PFSK-1 (cell line): ENCODE measurements at regions not wholly inside any gene's neighbourhood (a gene's known extent, or its start where the extent isn't known, plus 50 kb on each side); places are given as distances from the start of the nearest gene placed in this dataset.

Experiments
- FOXP2 ChIP-seq: optimal IDR thresholded peaks from 2 replicates; pipeline ENCODE3; 2011; ENCODE audit warnings: borderline replicate concordance, control low read depth, inconsistent platforms; ENCODE audit not compliant: insufficient read depth; ENCODE audit errors: extremely low read length, extremely low read depth
- POLR2AphosphoS5 ChIP-seq: IDR thresholded peaks from 2 replicates; pipeline ENCODE4 v1.6.1; 2012; ENCODE audit warnings: low read depth, mild to moderate bottlenecking, control low read depth, low read length, moderate library complexity
- SIN3A ChIP-seq: IDR thresholded peaks from 2 replicates; pipeline ENCODE4 v1.6.1; 2012; ENCODE audit warnings: mild to moderate bottlenecking, low read length, moderate library complexity, borderline replicate concordance; ENCODE audit not compliant: insufficient read depth
- TAF1 ChIP-seq: IDR thresholded peaks from 2 replicates; pipeline ENCODE4 v1.6.1; 2012; ENCODE audit warnings: low read length, control low read depth, borderline replicate concordance; ENCODE audit not compliant: insufficient read depth
- TF ChIP-seq, protein P1 (sequence below), 2 experiments: IDR thresholded peaks; 2 replicates each; pipeline versions ENCODE4 v1.6.1 to v1.8.0; 2011 to 2012; ENCODE audit warnings: low read depth in 2 of 2, low read length in 2 of 2, control low read depth in 1 of 2, inconsistent platforms in 1 of 2, mild to moderate bottlenecking in 1 of 2, moderate library complexity in 1 of 2; ENCODE audit not compliant: insufficient read depth in 1 of 2

DNA sequence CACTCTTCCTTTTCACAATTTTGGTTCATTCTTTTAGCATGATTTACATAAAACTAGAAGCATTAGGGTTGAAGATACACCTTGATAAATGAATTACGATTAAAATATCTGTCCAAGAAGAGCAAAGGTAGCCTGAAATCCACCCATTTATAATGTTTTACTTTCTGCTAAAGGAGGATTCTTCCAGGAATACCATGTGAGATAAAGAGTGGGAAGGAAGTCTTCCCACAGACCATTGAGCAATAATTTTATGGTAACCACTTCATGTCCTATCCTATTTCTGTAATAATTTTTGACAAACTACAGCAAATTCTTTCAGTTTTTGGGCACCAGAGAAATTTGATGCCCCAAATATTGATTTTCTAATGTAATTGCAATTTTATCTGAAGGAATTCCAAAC lies 150.6 kb upstream of the STEAP4 start:
- TF ChIP-seq, protein P1, sequence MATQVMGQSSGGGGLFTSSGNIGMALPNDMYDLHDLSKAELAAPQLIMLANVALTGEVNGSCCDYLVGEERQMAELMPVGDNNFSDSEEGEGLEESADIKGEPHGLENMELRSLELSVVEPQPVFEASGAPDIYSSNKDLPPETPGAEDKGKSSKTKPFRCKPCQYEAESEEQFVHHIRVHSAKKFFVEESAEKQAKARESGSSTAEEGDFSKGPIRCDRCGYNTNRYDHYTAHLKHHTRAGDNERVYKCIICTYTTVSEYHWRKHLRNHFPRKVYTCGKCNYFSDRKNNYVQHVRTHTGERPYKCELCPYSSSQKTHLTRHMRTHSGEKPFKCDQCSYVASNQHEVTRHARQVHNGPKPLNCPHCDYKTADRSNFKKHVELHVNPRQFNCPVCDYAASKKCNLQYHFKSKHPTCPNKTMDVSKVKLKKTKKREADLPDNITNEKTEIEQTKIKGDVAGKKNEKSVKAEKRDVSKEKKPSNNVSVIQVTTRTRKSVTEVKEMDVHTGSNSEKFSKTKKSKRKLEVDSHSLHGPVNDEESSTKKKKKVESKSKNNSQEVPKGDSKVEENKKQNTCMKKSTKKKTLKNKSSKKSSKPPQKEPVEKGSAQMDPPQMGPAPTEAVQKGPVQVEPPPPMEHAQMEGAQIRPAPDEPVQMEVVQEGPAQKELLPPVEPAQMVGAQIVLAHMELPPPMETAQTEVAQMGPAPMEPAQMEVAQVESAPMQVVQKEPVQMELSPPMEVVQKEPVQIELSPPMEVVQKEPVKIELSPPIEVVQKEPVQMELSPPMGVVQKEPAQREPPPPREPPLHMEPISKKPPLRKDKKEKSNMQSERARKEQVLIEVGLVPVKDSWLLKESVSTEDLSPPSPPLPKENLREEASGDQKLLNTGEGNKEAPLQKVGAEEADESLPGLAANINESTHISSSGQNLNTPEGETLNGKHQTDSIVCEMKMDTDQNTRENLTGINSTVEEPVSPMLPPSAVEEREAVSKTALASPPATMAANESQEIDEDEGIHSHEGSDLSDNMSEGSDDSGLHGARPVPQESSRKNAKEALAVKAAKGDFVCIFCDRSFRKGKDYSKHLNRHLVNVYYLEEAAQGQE (IDR thresholded peaks at IDR 0.05; ENCODE audit: insufficient read depth in 1 of 2, low read depth in 2 of 2, low read length in 2 of 2): no peak
- no peak for TF ChIP-seq SIN3A
- no peak for TF ChIP-seq TAF1
- TF ChIP-seq FOXP2: no peak
- TF ChIP-seq POLR2AphosphoS5: no peak

DNA sequence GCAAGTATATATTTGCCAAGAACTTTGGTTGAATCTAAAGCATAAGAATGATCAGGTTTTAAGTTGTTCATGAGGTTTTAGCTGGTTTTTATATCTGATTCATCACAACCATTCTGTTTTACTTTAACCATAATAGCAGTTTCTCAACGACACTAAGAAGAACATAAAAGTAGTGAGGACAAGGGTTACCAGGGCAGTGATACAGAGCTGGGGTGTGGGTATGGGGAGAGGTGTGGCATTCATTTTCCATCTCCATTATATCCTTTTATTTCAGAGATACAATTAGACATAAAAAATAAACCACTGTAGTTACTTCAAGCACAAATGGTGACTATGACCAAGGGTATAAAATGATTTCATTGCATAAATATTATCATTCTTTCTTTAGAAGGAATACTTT lies 149.8 kb upstream of the STEAP4 start:
- no peak for TF ChIP-seq TAF1

DNA sequence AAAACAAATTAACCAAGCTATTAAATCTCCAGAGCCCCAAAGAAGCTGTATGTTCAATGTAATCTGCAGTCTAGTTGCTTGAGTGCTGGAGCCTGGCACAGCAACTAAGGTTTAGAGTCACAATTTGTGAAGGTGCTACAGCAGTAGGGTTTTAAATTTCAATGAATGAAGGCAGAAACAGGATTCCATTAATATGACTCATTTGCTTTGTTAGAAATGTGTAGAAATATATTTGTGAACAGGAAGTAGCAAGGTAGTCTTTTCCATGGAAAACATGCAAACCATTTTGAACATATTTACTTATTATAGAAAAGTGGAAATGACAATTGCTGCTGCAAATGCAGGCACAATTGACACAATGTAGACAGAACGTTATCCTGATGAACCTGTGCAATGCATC lies 149.0 kb upstream of the STEAP4 start:
- TF ChIP-seq TAF1: no peak

DNA sequence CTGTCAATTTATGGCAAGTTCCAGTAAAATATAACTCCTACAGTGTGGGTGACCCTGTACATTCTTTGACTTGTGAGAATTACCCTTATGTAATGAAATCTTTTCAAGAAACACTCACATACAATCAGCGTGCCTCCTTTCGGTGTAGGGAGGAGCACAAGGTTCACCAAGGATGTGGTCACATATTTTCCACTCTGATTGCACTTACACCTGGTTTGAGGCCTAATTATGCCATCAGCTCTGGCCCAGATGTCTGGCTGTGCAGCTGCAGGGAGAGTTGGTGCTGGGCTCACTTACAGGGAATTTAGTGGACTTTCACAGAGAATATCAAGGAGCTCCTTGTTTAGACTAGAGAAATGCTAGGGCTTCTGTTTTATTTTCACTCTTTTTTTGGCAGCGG lies 146.0 kb upstream of the STEAP4 start:
- TF ChIP-seq TAF1 (no peak), POLR2AphosphoS5 (no peak), SIN3A (no peak), FOXP2 (no peak)
- TF ChIP-seq, protein P1 (IDR thresholded peaks at IDR 0.05; ENCODE audit: insufficient read depth in 1 of 2, low read depth in 2 of 2, low read length in 2 of 2): no peak

DNA sequence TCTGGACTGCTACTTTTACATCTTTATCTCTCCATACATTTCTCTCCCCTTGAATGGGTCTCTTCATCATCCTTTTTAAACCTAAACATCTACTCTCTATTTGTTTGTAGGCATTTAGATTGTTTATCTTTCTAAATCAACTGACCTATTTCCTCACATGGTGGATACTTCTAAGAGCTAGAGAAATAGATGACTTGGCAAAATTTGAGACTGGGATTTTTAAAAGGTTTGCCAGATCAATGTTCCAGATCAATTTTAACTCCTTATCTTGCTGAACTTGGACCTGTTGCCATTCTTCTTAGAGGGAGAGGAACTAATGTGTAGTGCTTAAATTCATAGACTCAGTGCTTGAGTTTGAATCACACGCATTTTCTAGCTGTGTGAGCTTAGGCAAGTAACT lies 144.2 kb upstream of the STEAP4 start:
- TF ChIP-seq FOXP2: no peak
- no peak for TF ChIP-seq TAF1
- TF ChIP-seq, protein P1 (IDR thresholded peaks at IDR 0.05; ENCODE audit: insufficient read depth in 1 of 2, low read depth in 2 of 2, low read length in 2 of 2): no peak
- no peak for TF ChIP-seq SIN3A

DNA sequence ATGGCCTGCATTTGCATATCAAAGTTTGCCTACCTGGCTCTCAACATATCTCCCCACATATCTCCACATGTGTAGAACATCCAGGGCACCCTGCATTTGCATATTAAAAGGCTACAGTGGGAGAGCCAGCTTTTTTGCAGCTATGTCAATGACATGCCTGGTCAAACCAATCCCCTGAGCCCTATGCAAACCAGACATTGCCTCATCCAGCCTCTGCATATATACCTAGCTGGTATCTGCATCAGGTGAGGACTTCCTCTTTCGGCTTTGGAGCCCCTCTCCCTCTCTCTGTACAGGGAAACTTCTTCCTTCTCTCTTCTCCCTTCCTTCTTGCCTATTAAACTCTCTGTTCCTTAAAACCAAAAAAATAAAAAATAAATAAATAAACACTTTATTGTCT lies 142.7 kb upstream of the STEAP4 start:
- TF ChIP-seq TAF1 (no peak), SIN3A (no peak), POLR2AphosphoS5 (no peak), FOXP2 (no peak)
- TF ChIP-seq, protein P1 (IDR thresholded peaks at IDR 0.05; ENCODE audit: insufficient read depth in 1 of 2, low read depth in 2 of 2, low read length in 2 of 2): no peak
